Right lobe of liver (tissue), 4 donors: ENCODE measurements at regions not wholly inside any gene's neighbourhood (a gene's known extent, or its start where the extent isn't known, plus 50 kb on each side); places are given as distances from the start of the nearest gene placed in this dataset.

Experiments used
- CTCF ChIP-seq, 4 donors: fragments of 200-600 bp in 3 of 4; fragments of 450-650 bp in 1 of 4; IDR thresholded peaks; one replicate each; pipeline versions ENCODE4 v1.5.1 to v1.8.0; 2016 to 2022; ENCODE audit warnings: antibody characterized with exemption in 4 of 4, mild to moderate bottlenecking in 2 of 4
- POLR2A ChIP-seq: fragments of 450-650 bp; IDR thresholded peaks from one replicate; pipeline ENCODE4 v1.6.1; 2017; ENCODE audit warnings: antibody characterized with exemption, mild to moderate bottlenecking
- donor health status: DM: no; HTN: no; CAD: no.
- donor health status: DM: no; HTN: no; CAD: no.
- donor health status: DM: no; HTN: yes; CAD: no.

GRCh38 chr1:96579636-96580035 is 141.9 kb upstream of the PTBP2 start:
- TF ChIP-seq CTCF (IDR thresholded peaks at IDR 0.05) (no peak), POLR2A (no peak)
